ENCODE measurements at regions not wholly inside any gene's neighbourhood (a gene's known extent, or its start where the extent isn't known, plus 50 kb on each side); places are given as distances from the start of the nearest gene placed in this dataset.
A peak's percentile ranks its signal among the peaks of the same experiment; 100 is the strongest.
"Not testable (repeated sequence)": the region's sequence is repeated elsewhere in the genome, so short reads cannot be mapped to it uniquely, and the experiment has no call there.

DNA sequence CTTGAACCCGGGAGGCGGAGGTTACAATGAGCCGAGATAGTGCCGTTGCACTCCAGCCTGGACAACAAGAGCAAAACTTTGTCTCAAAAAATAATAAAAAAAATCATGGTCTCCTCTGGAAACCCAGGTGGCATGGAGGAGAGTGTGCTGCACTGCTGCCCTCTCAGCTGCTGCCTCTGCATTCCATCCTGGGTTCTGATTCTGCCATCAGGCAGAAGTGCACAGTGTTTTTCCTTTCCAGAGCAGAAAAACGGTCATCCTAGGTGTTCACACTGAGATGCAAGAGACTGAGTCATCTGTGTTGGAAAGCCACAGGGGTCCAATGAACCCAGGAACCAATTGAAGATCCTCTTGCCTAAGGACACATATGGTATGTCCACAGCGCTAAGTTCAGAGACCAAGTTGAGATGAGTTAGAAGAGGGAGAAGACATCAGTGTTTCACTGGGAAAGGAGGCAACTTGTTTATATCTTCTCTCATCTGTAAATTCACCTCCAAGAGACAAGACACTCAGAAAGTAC lies 88.8 kb upstream of the DMRT1 start:
- TF ChIP-seq, protein P1, sequence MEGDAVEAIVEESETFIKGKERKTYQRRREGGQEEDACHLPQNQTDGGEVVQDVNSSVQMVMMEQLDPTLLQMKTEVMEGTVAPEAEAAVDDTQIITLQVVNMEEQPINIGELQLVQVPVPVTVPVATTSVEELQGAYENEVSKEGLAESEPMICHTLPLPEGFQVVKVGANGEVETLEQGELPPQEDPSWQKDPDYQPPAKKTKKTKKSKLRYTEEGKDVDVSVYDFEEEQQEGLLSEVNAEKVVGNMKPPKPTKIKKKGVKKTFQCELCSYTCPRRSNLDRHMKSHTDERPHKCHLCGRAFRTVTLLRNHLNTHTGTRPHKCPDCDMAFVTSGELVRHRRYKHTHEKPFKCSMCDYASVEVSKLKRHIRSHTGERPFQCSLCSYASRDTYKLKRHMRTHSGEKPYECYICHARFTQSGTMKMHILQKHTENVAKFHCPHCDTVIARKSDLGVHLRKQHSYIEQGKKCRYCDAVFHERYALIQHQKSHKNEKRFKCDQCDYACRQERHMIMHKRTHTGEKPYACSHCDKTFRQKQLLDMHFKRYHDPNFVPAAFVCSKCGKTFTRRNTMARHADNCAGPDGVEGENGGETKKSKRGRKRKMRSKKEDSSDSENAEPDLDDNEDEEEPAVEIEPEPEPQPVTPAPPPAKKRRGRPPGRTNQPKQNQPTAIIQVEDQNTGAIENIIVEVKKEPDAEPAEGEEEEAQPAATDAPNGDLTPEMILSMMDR (IDR thresholded peaks at IDR 0.05; ENCODE audit: extremely low read depth, low read depth, low read length), result no peak
- Histone ChIP-seq H2AFZ (ENCODE audit: low read length) (no peak overlapping the region), H4K20me1 (ENCODE audit: insufficient read depth, low read length) (peaks cover 4% of the 10 kb centered on the region), H3K79me2 (ENCODE audit: insufficient read depth, low read length) (no peaks in the 10 kb centered on the region), H3K36me3 (ENCODE audit: insufficient read depth, low read length) (peaks cover 4% of the 10 kb centered on the region), H3K27ac (ENCODE audit: low read depth, low read length) (peak overlapping the region; percentile 98), H3K4me3 (ENCODE audit: insufficient read depth, low read length) (no peak overlapping the region), H3K4me2 (ENCODE audit: insufficient read depth, low read length) (no peak overlapping the region), H3K27me3 (ENCODE audit: insufficient read depth, low read length) (no peaks in the 10 kb centered on the region), H3K9me3 (ENCODE audit: low read depth, low read length) (no peaks in the 10 kb centered on the region), H3K4me1 (ENCODE audit: insufficient read depth, low read length) (peaks cover 35% of the 10 kb centered on the region)
- no peak for DNase-seq (ENCODE audit: insufficient read length, low spot score, missing footprints)

DNA sequence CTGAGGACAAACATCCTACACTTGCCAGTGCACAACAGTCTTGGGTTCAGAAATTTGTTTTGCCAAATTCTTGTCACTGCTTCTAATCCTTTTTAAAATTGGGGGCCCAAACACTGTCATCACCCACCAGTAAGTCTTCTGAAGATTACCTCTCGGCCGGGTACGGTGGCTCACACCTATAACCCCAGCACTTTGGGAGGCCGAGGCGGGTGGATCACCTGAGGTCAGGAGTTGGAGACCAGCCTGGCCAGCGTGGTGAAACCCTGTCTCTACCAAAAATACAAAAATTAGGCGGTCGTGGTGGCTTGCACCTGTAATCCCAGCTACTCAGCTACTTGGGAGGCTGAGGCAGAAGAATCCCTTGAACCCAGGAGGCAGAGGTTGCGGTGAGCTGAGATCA lies 87.8 kb upstream of the DMRT1 start:
- H3K36me3 ChIP-seq (ENCODE audit: insufficient read depth, low read length); H3K4me2 ChIP-seq (ENCODE audit: insufficient read depth, low read length); DNase-seq (ENCODE audit: insufficient read length, low spot score, missing footprints); H2AFZ ChIP-seq (ENCODE audit: low read length); H3K79me2 ChIP-seq (ENCODE audit: insufficient read depth, low read length); H3K27me3 ChIP-seq (ENCODE audit: insufficient read depth, low read length); H3K27ac ChIP-seq (ENCODE audit: low read depth, low read length); H3K9me3 ChIP-seq (ENCODE audit: low read depth, low read length); H3K4me3 ChIP-seq (ENCODE audit: insufficient read depth, low read length); H4K20me1 ChIP-seq (ENCODE audit: insufficient read depth, low read length): not testable (repeated sequence)
- H3K4me1 ChIP-seq (ENCODE audit: insufficient read depth, low read length), result peaks cover 35% of the 10 kb centered on the region

DNA sequence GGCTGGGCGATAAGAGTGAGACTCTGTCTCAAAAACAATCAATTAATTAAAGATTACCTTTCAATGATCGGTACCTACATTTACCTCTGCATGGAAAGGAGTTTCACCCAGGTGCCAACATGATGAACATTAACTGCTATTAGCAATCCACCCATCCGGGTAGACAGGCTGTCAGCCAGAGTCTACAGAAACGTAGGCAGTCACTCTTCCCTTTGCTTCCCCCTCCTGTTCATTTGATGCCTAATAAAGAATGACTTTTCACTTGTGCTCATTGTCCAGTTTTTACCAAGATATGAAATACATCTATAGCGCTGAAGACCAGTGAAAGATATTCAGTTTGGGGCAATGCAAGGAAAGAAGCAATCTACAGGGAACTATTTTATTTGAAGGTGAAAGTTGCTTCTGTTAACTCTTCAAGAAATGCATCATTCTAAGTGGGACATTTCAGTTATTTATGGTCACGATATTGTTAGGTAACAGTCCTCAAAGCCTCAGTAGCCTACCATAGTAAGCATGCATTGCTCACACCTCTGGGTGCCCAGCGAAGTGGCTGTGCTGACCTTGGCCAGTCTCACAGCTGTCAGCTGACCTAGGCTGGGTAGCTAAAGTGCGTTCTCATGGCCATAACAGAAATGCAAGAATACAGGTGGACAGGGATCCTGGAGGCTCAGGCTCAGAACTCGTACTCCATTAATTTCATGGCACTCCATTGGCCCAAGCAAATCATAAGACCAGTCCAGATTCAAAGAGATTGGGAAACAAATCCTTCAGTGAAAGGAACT lies 87.2 kb upstream of the DMRT1 start:
- TF ChIP-seq, protein P1 (IDR thresholded peaks at IDR 0.05; ENCODE audit: extremely low read depth, low read depth, low read length), result no peak
- Histone ChIP-seq H3K4me2 (ENCODE audit: insufficient read depth, low read length) (no peak overlapping the region), H3K4me1 (ENCODE audit: insufficient read depth, low read length) (peaks cover 31% of the 10 kb centered on the region), H3K9me3 (ENCODE audit: low read depth, low read length) (no peaks in the 10 kb centered on the region), H4K20me1 (ENCODE audit: insufficient read depth, low read length) (peaks cover 4% of the 10 kb centered on the region), H3K4me3 (ENCODE audit: insufficient read depth, low read length) (no peak overlapping the region), H3K36me3 (ENCODE audit: insufficient read depth, low read length) (no peaks in the 10 kb centered on the region), H3K27me3 (ENCODE audit: insufficient read depth, low read length) (no peaks in the 10 kb centered on the region), H3K27ac (ENCODE audit: low read depth, low read length) (no peak overlapping the region), H3K79me2 (ENCODE audit: insufficient read depth, low read length) (no peaks in the 10 kb centered on the region), H2AFZ (ENCODE audit: low read length) (no peak overlapping the region)
- peak; percentile 30 for DNase-seq (ENCODE audit: insufficient read length, low spot score, missing footprints)

DNA sequence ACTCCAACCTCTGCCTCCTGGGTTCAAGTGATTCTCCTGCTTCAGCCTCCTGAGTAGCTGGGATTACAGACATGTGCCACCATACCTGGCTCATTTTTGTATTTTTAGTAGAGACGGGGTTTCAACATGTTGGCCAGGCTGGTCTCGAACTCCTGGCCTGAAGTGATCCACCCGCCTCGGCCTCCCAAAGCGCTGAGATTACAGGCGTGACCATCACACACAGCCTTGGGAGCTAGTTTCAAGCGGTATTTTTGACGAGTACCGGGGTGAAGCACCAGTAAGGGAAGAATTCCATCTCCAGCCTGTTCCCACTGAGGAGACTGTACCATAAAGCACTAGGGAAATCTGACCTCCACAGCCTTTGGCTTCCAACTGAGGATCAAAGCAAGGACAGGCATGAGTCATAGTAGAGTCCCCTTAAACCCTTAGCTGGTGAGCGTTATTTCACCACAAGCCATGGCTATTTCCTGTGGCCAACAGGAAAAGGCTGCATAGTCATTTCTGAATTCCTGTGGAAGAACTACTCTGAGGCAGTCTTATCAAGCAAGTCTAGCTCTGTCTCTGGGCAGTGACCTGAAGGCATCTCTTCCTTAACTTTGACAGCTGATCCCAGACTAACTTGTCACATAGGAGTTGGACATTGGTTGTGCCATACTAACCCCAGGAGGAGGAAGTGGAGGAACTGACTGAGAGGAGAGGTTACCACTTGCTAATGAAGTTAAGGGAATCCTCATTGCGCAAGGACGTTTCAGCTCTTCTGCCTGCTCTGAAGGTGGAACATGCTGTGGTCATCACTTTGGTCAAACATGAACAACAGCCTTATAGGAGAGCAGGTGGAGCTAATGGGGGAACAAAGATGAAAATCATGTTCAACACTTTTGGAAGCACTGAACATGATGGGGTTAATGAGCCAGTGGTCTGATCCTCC lies 85.8 kb upstream of the DMRT1 start:
- DNase-seq (ENCODE audit: insufficient read length, low spot score, missing footprints), result peak; percentile 92
- no peaks in the 10 kb centered on the region for H3K9me3 ChIP-seq (ENCODE audit: low read depth, low read length)
- H3K4me1 ChIP-seq (ENCODE audit: insufficient read depth, low read length), result peaks cover 19% of the 10 kb centered on the region
- no peaks in the 10 kb centered on the region for H3K27me3 ChIP-seq (ENCODE audit: insufficient read depth, low read length)
- H2AFZ ChIP-seq (ENCODE audit: low read length), result peak overlapping the region; percentile 37
- H3K79me2 ChIP-seq (ENCODE audit: insufficient read depth, low read length), result no peaks in the 10 kb centered on the region
- peak overlapping the region; percentile 77 for H3K27ac ChIP-seq (ENCODE audit: low read depth, low read length)
- no peaks in the 10 kb centered on the region for H3K36me3 ChIP-seq (ENCODE audit: insufficient read depth, low read length)
- H3K4me3 ChIP-seq (ENCODE audit: insufficient read depth, low read length), result no peak overlapping the region
- peaks cover 4% of the 10 kb centered on the region for H4K20me1 ChIP-seq (ENCODE audit: insufficient read depth, low read length)
- H3K4me2 ChIP-seq (ENCODE audit: insufficient read depth, low read length), result peak overlapping the region; percentile 26
- TF ChIP-seq, protein P1 (IDR thresholded peaks at IDR 0.05; ENCODE audit: extremely low read depth, low read depth, low read length), result no peak
